K562 (cell line): ENCODE measurements at regions not wholly inside any gene's neighbourhood (a gene's known extent, or its start where the extent isn't known, plus 50 kb on each side); places are given as distances from the start of the nearest gene placed in this dataset.

Source experiments
- ATAC-seq: fragments of 200-7000 bp; cut with Tn5 transposase; 3 replicates; pipeline ENCODE4 v1.9.1; 2020; ENCODE audit warnings: moderate library complexity
- BruUV-seq: library from RNA; stranded (reverse); fragments of 400-500 nt; replicated peaks from 2 replicates; lab custom pipeline; 2021; lab: Mats Ljungman, UMichigan
- CTCF ChIA-PET: fragments of 300-600 bp; formaldehyde crosslinking; extraction: SDS; loops from one replicate; lab custom pipeline; 2021; ENCODE audit warnings: low intra/inter-chr PET ratio; lab: Yijun Ruan, JAX
- POLR2A ChIA-PET: fragments of 300-600, 350-650 bp; sonication (Branson Sonifier 250); formaldehyde crosslinking; extraction: SDS; loops from one replicate; lab custom pipeline; 2021; ENCODE audit warnings: antibody characterized with exemption, inconsistent platforms; lab: Yijun Ruan, JAX
- DNase-seq, 4 experiments: peaks; one replicate each; pipeline versions ENCODE4 v3.0.0 to v3.0.0-alpha.2; 2011 to 2018; ENCODE audit warnings: low spot score in 3 of 4, mixed read lengths in 3 of 4; ENCODE audit errors: extremely low read depth in 1 of 4
- FAIRE-seq: peaks from 2 replicates; lab custom pipeline; 2011; peaks lifted over from hg19 to GRCh38; lab: Jason Lieb, UNC
- H2AFZ ChIP-seq: 2 replicates; pipeline ENCODE4 v1.6.0; 2011; ENCODE audit warnings: low read depth, low read length, control low read depth, inconsistent platforms
- H3K27ac ChIP-seq: fragments of 200-600 bp; 3 replicates; pipeline ENCODE4 v1.8.0; 2011; ENCODE audit warnings: low read depth, mild to moderate bottlenecking, control low read depth, inconsistent platforms, low read length, moderate library complexity, mixed read lengths; ENCODE audit errors: extremely low read depth
- H3K27me3 ChIP-seq, 2 experiments: fragments of 300-600 bp in 1 of 2; 2 replicates in 1 of 2; 3 replicates in 1 of 2; pipeline versions ENCODE4 v1.6.0 to v1.8.0; 2011; ENCODE audit warnings: inconsistent platforms in 2 of 2, low read length in 2 of 2, mild to moderate bottlenecking in 1 of 2, mixed read lengths in 1 of 2, moderate library complexity in 1 of 2; ENCODE audit not compliant: control insufficient read depth in 2 of 2, insufficient read depth in 2 of 2
- H3K36me3 ChIP-seq: fragments of 300-600 bp; 3 replicates; pipeline ENCODE4 v1.8.0; 2011; ENCODE audit warnings: mild to moderate bottlenecking, low read length, inconsistent platforms; ENCODE audit not compliant: control insufficient read depth, insufficient read depth
- H3K4me1 ChIP-seq, 2 experiments: fragments of 200-600 bp in 1 of 2; replicated peaks in 1 of 2; 2 replicates in 1 of 2; 3 replicates in 1 of 2; pipeline versions ENCODE4 v1.5.1 to v1.8.0; 2011; ENCODE audit warnings: inconsistent platforms in 2 of 2, low read length in 2 of 2, mild to moderate bottlenecking in 1 of 2, mixed read lengths in 1 of 2, moderate library complexity in 1 of 2; ENCODE audit not compliant: control insufficient read depth in 2 of 2, insufficient read depth in 2 of 2
- H3K4me2 ChIP-seq: 2 replicates; pipeline ENCODE4 v1.6.1; 2011; ENCODE audit warnings: low read length, control low read depth, inconsistent platforms, mixed read lengths; ENCODE audit not compliant: insufficient read depth
- H3K4me3 ChIP-seq: fragments of 200-600 bp; sonication (generic), shearing (Covaris generic); 2 replicates; pipeline ENCODE4 v1.5.1; 2016; ENCODE audit warnings: control low read depth, inconsistent platforms
- H3K79me2 ChIP-seq: fragments of 200-600 bp; 3 replicates; pipeline ENCODE4 v1.8.0; 2011; ENCODE audit warnings: low read length, inconsistent platforms; ENCODE audit not compliant: control insufficient read depth, insufficient read depth
- H3K9ac ChIP-seq, 2 experiments: 2 replicates each; pipeline versions ENCODE4 v1.6.0 to v1.6.1; 2011; ENCODE audit warnings: low read depth in 2 of 2, low read length in 2 of 2, control low read depth in 1 of 2, inconsistent platforms in 1 of 2, mild to moderate bottlenecking in 1 of 2, mixed read lengths in 1 of 2; ENCODE audit not compliant: insufficient read depth in 1 of 2
- H3K9me1 ChIP-seq: one replicate; pipeline ENCODE4 v1.6.0; 2011; ENCODE audit warnings: inconsistent platforms, mild to moderate bottlenecking, low read length, moderate library complexity; ENCODE audit not compliant: control insufficient read depth, insufficient read depth
- H3K9me3 ChIP-seq: replicated peaks from 2 replicates; pipeline ENCODE4 v1.5.1; 2011; ENCODE audit warnings: low read depth, low read length, inconsistent platforms; ENCODE audit not compliant: control insufficient read depth, insufficient read depth
- H4K20me1 ChIP-seq: replicated peaks from 2 replicates; pipeline ENCODE4 v1.6.1; 2011; ENCODE audit warnings: low read length, inconsistent platforms, mixed read lengths; ENCODE audit not compliant: control insufficient read depth, insufficient read depth
- ARNT ChIP-seq, 2 experiments: fragments of 450-650 bp; IDR thresholded peaks; 2 replicates each; pipeline ENCODE4 v1.6.1; 2016; ENCODE audit warnings: mild to moderate bottlenecking in 1 of 2
- BDP1 ChIP-seq: IDR thresholded peaks from 3 replicates; pipeline ENCODE4 v1.6.1; 2011; ENCODE audit not compliant: insufficient read length, insufficient read depth
- CBX2 ChIP-seq: fragments of 200-600 bp; sonication (generic); IDR thresholded peaks from one replicate; pipeline ENCODE4 v1.6.1; 2012; ENCODE audit warnings: mild to moderate bottlenecking, low read length, inconsistent platforms; ENCODE audit not compliant: insufficient read depth, poor library complexity, severe bottlenecking
- MBD2 ChIP-seq: sonication (generic); IDR thresholded peaks from 2 replicates; pipeline ENCODE4 v1.6.1; 2016; ENCODE audit warnings: low read depth, borderline replicate concordance
- SREBF2 ChIP-seq: sonication (generic); formaldehyde crosslinking; IDR thresholded peaks from 2 replicates; pipeline ENCODE4 v1.4.0; 2020; ENCODE audit warnings: mild to moderate bottlenecking, missing genetic modification reagents
- WGBS: fragments of 100-300 bp; shearing (Covaris generic); methylation state at CpG from one replicate; pipeline ENCODE4 v1.1.6; 2016; ENCODE audit warnings: low coverage, mixed read lengths; ENCODE audit not compliant: insufficient coverage; ENCODE audit errors: missing lambda C conversion rate; 5-methylcytosine and 5-hydroxymethylcytosine counted together
- in situ Hi-C: fragments of 300-500 bp; cut with MboI; formaldehyde crosslinking; loops from 4 replicates; pipeline ENCODE4 v1.15.0; 2018; ENCODE audit warnings: inconsistent platforms, mixed read lengths
- intact Hi-C: fragments of 100-400 bp; cut with micrococcal nuclease; formaldehyde crosslinking; loops from 2 replicates; pipeline ENCODE4 v1.14.2; 2022
- TF ChIP-seq, protein P1 (sequence below): IDR thresholded peaks from 2 replicates; pipeline ENCODE4 v1.6.1; 2016; ENCODE audit warnings: missing genetic modification characterization, missing compliant biosample characterization
- TF ChIP-seq, protein P2 (sequence below), 2 experiments: fragments of 450-650 bp; IDR thresholded peaks; 2 replicates each; pipeline ENCODE4 v1.6.1; 2016; ENCODE audit warnings: mild to moderate bottlenecking in 2 of 2, borderline replicate concordance in 1 of 2, low read depth in 1 of 2, moderate library complexity in 1 of 2

DNA sequence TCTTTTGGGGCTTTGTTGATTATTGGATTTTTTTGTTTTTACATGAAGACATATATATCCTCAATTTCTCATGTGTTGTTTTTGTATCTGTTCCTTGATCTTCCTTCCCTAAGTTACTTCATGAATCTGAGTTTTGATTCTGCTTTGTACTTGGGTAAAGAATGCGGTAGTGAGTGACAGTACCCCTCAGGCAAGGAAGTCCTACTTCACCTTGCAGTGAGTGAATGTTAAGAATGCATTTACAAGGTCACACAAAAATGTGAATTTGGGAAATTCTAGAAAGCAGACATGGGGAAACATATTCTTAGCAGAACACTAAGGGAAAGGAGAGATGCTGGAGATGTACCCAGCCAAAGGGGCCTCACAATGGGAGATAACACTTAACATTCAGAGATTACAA lies 373.1 kb upstream of the LCORL start:
- no TSS peak for BruUV-seq
- ATAC-seq, result no peak
- H4K20me1 ChIP-seq, result no peaks in the 10 kb centered on the region
- H3K79me2 ChIP-seq, result no peaks in the 10 kb centered on the region
- in situ Hi-C loops, result no loop called here
- no peaks in the 10 kb centered on the region for H3K9me1 ChIP-seq
- H3K27ac ChIP-seq, result no peak overlapping the region
- ChIA-PET POLR2A (no interaction called here), CTCF (no interaction called here)
- WGBS, result 0% methylated on average over 1 of the region's 1 CpG
- TF ChIP-seq SREBF2 (CRISPR knock-in tag) (no peak), CBX2 (no peak)
- no peaks in the 10 kb centered on the region for H3K4me1 ChIP-seq
- no peaks in the 10 kb centered on the region for H3K36me3 ChIP-seq
- no peaks in the 10 kb centered on the region for H3K9me3 ChIP-seq
- H2AFZ ChIP-seq, result no peak overlapping the region
- H3K9ac ChIP-seq, result no peak overlapping the region
- H3K4me3 ChIP-seq, result no peak overlapping the region
- no peak for DNase-seq
- no peaks in the 10 kb centered on the region for H3K27me3 ChIP-seq
- no peak for FAIRE-seq
- no peak overlapping the region for H3K4me2 ChIP-seq
- intact Hi-C loops, result no loop called here

DNA sequence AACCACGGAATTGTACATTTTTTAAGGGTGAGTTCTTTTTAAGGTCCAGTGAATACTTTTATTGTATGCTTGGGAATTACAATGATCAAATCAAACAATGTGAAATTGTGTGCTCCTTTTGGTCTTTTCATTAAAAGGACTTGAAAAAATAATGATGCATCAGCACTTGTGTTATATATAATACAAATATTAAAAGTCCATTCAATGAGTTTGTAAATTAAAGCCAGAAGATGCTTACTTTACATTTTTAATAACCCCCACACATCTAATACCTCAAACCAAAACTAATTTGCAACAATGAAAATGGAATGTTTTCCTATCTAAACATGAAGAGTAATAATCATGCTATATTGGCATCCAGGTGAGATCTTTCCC lies 369.8 kb upstream of the LCORL start:
- H3K4me3 ChIP-seq, result no peak overlapping the region
- H3K27me3 ChIP-seq, result no peaks in the 10 kb centered on the region
- FAIRE-seq, result no peak
- no peaks in the 10 kb centered on the region for H3K4me1 ChIP-seq
- intact Hi-C loops, result no loop called here
- BruUV-seq, result no TSS peak
- no peaks in the 10 kb centered on the region for H4K20me1 ChIP-seq
- in situ Hi-C loops, result no loop called here
- H3K4me2 ChIP-seq, result no peak overlapping the region
- CTCF ChIA-PET, result no interaction called here
- no peaks in the 10 kb centered on the region for H3K36me3 ChIP-seq
- H3K27ac ChIP-seq, result no peak overlapping the region
- POLR2A ChIA-PET, result no interaction called here
- H2AFZ ChIP-seq, result no peak overlapping the region
- no peaks in the 10 kb centered on the region for H3K9me1 ChIP-seq
- no peak for DNase-seq
- WGBS, result 0% methylated on average over 1 of the region's 1 CpG
- no peak overlapping the region for H3K9ac ChIP-seq
- ATAC-seq, result no peak
- no peaks in the 10 kb centered on the region for H3K79me2 ChIP-seq
- H3K9me3 ChIP-seq, result no peaks in the 10 kb centered on the region
- TF ChIP-seq BDP1 (no peak), ARNT (IDR thresholded peaks at IDR 0.05) (no peak), MBD2 (no peak)
- TF ChIP-seq, protein P1, sequence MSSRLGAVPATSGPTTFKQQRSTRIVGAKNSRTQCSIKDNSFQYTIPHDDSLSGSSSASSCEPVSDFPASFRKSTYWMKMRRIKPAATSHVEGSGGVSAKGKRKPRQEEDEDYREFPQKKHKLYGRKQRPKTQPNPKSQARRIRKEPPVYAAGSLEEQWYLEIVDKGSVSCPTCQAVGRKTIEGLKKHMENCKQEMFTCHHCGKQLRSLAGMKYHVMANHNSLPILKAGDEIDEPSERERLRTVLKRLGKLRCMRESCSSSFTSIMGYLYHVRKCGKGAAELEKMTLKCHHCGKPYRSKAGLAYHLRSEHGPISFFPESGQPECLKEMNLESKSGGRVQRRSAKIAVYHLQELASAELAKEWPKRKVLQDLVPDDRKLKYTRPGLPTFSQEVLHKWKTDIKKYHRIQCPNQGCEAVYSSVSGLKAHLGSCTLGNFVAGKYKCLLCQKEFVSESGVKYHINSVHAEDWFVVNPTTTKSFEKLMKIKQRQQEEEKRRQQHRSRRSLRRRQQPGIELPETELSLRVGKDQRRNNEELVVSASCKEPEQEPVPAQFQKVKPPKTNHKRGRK, result no peak
- TF ChIP-seq, protein P2, sequence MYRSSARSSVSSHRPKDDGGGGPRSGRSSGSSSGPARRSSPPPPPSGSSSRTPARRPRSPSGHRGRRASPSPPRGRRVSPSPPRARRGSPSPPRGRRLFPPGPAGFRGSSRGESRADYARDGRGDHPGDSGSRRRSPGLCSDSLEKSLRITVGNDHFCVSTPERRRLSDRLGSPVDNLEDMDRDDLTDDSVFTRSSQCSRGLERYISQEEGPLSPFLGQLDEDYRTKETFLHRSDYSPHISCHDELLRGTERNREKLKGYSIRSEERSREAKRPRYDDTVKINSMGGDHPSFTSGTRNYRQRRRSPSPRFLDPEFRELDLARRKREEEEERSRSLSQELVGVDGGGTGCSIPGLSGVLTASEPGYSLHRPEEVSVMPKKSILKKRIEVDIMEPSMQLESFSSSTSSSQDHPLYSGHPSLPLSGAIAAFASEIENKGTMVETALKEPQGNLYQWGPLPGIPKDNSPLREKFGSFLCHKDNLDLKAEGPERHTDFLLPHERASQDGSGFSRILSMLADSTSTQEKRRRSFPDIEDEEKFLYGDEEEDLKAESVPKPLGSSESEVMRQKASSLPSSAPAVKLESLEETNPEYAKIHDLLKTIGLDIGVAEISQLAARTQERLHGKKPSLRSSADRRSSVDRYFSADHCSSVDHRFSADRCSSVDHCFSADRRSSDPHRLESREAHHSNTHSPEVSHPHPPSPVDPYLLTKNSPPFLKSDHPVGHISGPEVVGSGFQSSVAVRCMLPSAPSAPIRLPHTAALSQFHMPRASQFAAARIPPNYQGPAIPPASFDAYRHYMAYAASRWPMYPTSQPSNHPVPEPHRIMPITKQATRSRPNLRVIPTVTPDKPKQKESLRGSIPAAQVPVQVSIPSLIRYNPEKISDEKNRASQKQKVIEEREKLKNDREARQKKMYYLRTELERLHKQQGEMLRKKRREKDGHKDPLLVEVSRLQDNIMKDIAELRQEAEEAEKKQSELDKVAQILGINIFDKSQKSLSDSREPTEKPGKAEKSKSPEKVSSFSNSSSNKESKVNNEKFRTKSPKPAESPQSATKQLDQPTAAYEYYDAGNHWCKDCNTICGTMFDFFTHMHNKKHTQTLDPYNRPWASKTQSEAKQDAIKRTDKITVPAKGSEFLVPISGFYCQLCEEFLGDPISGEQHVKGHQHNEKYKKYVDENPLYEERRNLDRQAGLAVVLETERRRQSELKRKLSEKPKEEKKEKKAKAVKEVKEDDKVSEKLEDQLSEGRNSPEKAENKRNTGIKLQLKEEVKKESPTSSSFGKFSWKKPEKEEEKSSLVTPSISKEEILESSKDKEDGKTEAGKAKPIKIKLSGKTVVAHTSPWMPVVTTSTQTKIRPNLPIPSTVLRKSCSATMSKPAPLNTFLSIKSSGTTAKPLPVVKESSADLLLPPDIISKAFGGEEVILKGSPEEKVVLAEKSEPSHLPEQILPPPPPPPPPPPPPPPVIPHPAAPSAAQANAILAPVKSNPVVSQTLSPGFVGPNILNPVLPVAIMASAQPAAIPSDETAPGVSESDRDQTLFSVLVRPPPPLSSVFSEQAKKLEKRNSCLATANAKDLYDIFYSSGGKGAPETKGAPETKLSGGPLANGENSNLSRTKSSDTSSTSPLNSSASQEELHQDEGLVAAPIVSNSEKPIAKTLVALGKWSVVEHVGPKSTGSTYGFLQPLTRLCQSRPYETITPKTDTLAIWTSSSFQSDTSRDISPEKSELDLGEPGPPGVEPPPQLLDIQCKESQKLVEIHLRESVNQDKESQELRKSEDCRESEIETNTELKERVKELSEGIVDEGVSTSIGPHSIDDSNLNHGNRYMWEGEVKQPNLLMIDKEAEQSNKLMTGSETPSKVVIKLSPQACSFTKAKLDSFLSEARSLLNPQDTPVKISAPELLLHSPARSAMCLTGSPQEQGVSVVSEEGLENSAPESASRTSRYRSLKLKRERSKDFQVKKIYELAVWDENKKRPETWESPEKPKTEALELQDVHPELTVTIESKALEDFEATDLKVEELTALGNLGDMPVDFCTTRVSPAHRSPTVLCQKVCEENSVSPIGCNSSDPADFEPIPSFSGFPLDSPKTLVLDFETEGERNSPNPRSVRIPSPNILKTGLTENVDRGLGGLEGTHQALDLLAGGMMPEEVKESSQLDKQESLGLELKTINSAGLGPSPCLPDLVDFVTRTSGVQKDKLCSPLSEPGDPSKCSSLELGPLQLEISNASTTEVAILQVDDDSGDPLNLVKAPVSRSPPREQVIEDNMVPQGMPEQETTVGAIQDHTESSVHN (IDR thresholded peaks at IDR 0.05; ENCODE audit: borderline replicate concordance in 1 of 2, low read depth in 1 of 2), result no peak
